Mucosa of rectum (tissue), 2 donors: ENCODE measurements at regions not wholly inside any gene's neighbourhood (a gene's known extent, or its start where the extent isn't known, plus 50 kb on each side); places are given as distances from the start of the nearest gene placed in this dataset.

Source experiments
- H3K27ac ChIP-seq, 2 donors: one replicate each; pipeline ENCODE4 v1.7.0; 2013; ENCODE audit warnings: inconsistent platforms in 2 of 2, low read depth in 2 of 2, low read length in 2 of 2
- H3K27me3 ChIP-seq, 2 donors: one replicate each; pipeline ENCODE4 v1.7.0; 2013; ENCODE audit warnings: low read length in 2 of 2; ENCODE audit not compliant: control insufficient read depth in 2 of 2, insufficient read depth in 2 of 2
- H3K36me3 ChIP-seq, 2 donors: one replicate each; pipeline ENCODE4 v1.7.0; 2013; ENCODE audit warnings: low read length in 2 of 2; ENCODE audit not compliant: control insufficient read depth in 2 of 2, insufficient read depth in 2 of 2
- H3K4me1 ChIP-seq, 2 donors: one replicate each; pipeline ENCODE4 v1.7.0; 2013; ENCODE audit warnings: low read length in 2 of 2, mild to moderate bottlenecking in 1 of 2; ENCODE audit not compliant: control insufficient read depth in 2 of 2, insufficient read depth in 2 of 2
- H3K4me3 ChIP-seq, 2 donors: one replicate each; pipeline ENCODE4 v1.7.0; 2013; ENCODE audit warnings: low read length in 2 of 2
- H3K9ac ChIP-seq, 2 donors: one replicate each; pipeline ENCODE4 v1.7.0; 2013; ENCODE audit warnings: low read length in 2 of 2, low read depth in 1 of 2, mild to moderate bottlenecking in 1 of 2
- H3K9me3 ChIP-seq, 2 donors: one replicate each; pipeline ENCODE4 v1.7.0; 2013; ENCODE audit warnings: low read length in 2 of 2; ENCODE audit not compliant: control insufficient read depth in 2 of 2
- donor health status: healthy.
- donor health status: Normal muscosa, but diverticular disease.

DNA sequence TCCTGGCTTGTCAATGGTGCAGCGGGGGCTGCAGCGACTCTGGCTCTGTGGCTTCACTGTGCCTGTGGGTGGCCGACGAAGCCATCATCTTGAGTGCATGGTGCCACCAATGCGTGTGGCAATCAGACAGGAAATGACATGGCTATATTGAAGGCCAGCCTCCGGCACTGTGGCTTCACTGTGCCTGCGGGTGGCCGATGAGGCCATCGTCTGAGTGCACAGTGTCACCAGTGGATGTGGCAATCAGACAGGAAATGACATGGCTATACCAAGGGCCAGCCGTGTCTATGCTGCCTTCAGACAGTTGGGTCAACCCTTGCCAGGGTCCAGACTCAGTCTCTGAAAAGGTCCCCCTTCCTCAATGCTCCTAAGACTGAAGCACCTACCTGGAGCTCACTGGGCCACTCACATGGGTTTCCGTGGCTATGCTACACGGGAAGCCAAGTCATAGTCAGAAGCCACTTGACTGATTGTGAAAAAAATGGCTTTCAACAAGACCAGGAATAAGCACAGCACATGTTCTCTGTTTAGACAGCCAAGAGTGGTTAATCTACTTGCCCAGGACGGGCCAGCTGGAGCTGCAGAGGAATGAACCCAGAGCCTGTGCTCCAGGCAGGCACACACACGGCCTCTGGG, 67.5 kb upstream of the S1PR3 start:
- Histone ChIP-seq H3K9ac (no peak overlapping the region), H3K4me1 (no peaks in the 10 kb centered on the region), H3K27me3 (no peaks in the 10 kb centered on the region), H3K27ac (no peak overlapping the region), H3K36me3 (no peaks in the 10 kb centered on the region), H3K4me3 (no peak overlapping the region), H3K9me3 (peaks cover 0 to 2% of the 10 kb centered on the region in 2 donors)

DNA sequence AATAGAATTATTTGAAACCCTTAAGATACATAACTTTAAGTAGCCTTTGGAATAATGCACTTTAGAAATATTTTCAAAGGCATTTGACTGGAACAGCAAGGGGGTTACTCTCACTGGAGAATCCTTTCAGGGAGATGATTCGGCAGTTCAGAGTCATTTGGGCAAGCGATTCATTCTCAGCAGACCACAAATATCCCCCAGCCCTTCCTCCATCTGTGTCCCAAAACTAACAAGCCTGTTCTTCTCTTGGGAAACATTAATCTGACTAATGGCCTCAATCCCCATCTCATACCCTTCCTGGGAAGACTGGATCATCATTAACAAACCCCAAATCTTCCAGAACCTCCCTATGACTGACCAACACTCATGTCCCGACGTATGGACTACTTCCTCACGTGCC, 65.8 kb upstream of the S1PR3 start:
- H3K36me3 ChIP-seq, result no peaks in the 10 kb centered on the region
- no peaks in the 10 kb centered on the region for H3K27me3 ChIP-seq
- no peak overlapping the region for H3K27ac ChIP-seq
- no peaks in the 10 kb centered on the region for H3K9me3 ChIP-seq
- no peak overlapping the region for H3K4me3 ChIP-seq
- H3K9ac ChIP-seq, result no peak overlapping the region
- H3K4me1 ChIP-seq, result no peaks in the 10 kb centered on the region

DNA sequence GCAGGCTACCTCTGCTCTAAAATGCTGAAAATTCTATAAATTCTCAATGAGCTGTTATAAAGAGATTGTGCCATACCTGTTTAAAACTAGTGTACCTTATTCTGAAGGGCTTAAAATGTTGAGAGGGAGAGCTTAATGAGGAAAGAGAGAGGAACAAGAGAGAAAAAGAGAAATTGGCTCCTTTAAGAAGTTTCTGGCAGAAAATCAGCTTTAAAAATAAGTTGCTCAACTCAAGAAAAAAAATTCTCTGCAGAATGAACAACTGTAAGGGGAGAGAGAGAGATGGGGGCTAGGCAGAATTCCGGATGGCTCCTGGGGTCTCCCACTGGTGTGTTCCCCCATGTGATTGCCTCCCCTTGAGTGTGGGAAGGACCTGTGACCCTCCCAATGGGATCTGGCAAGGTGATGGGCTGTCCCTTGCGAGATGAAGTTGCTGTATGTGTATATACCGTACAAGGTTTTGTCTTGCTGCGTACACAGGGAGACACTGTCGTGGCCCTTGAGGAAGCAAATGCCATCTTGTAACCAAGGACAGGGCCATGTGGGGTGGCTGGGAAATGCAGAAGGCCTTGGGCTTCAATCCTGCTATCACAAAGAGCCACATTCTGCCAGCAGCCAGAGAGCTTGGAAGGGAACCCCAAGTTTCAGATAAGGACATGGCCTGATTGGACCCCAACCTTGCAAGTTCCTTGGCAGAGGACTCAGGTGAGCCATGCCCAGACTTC, 64.3 kb upstream of the S1PR3 start:
- H3K9ac ChIP-seq, result no peak overlapping the region
- no peaks in the 10 kb centered on the region for H3K9me3 ChIP-seq
- H3K36me3 ChIP-seq, result no peaks in the 10 kb centered on the region
- no peak overlapping the region for H3K27ac ChIP-seq
- no peaks in the 10 kb centered on the region for H3K4me1 ChIP-seq
- H3K27me3 ChIP-seq, result no peaks in the 10 kb centered on the region
- H3K4me3 ChIP-seq, result no peak overlapping the region

DNA sequence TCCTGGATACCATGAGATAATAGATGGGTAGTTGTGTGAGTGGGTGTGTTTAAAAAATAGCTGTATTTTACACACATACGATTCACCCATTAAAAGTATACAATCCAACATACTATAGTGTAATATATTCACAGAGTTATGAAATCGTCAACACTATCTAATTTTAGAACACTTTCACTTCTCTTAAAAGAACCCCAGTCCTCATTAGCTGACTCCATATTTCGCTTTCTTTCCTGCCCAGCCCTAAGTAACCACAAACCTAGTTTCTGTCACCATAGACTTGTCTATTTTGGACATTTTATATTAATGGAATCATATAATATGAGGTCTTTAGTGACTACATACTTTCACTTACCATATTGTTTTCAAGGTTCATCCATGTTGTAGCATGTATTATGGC, 63.8 kb upstream of the S1PR3 start:
- Histone ChIP-seq H3K9ac (no peak overlapping the region), H3K27me3 (no peaks in the 10 kb centered on the region), H3K4me1 (no peaks in the 10 kb centered on the region), H3K36me3 (no peaks in the 10 kb centered on the region), H3K9me3 (no peaks in the 10 kb centered on the region), H3K4me3 (no peak overlapping the region), H3K27ac (no peak overlapping the region)

DNA sequence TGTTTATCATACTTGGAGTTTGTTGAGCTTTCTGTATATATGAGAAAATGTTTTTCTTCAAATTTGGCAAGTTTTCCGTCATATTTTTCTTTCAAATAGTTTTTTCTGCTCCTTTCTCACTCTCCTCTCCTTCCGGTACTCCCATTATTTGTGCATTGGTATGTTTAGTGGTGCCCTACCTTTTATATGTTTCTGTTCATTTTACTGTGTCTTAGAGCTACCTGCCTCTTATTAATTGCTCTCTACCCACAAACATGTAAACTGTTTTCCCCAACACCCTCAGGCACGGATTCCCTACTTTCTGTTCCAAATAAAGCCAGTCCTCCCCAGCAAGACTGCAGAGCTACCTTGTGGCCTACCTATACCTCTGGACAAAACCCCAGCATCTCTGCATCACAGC, 60.6 kb upstream of the S1PR3 start:
- H3K36me3 ChIP-seq, result no peaks in the 10 kb centered on the region
- no peaks in the 10 kb centered on the region for H3K9me3 ChIP-seq
- H3K4me1 ChIP-seq, result no peaks in the 10 kb centered on the region
- no peak overlapping the region for H3K27ac ChIP-seq
- no peak overlapping the region for H3K4me3 ChIP-seq
- H3K27me3 ChIP-seq, result no peaks in the 10 kb centered on the region
- H3K9ac ChIP-seq, result no peak overlapping the region

DNA sequence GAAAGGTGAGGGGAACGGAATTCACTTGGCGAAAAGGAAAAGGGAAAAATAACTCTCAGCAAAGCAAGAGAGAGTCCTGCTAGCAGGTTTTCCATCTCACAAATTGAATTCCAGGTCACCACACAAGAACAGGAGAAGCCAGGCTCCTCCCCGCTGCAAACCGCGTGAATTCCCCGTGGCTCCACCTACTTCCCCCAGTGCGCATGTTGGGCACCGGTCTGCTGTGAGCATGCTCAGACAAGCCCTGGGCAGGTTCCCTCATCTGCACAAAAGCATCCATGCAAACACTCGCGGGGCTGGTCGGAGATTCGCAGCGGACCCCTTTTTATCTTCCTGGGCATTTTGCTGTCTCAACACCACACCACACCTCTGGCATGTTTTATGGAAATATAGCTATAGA, 58.5 kb upstream of the S1PR3 start:
- Histone ChIP-seq H3K27me3 (no peaks in the 10 kb centered on the region), H3K36me3 (no peaks in the 10 kb centered on the region), H3K9ac (no peak overlapping the region), H3K9me3 (no peaks in the 10 kb centered on the region), H3K4me1 (no peaks in the 10 kb centered on the region), H3K4me3 (no peak overlapping the region), H3K27ac (no peak overlapping the region)

DNA sequence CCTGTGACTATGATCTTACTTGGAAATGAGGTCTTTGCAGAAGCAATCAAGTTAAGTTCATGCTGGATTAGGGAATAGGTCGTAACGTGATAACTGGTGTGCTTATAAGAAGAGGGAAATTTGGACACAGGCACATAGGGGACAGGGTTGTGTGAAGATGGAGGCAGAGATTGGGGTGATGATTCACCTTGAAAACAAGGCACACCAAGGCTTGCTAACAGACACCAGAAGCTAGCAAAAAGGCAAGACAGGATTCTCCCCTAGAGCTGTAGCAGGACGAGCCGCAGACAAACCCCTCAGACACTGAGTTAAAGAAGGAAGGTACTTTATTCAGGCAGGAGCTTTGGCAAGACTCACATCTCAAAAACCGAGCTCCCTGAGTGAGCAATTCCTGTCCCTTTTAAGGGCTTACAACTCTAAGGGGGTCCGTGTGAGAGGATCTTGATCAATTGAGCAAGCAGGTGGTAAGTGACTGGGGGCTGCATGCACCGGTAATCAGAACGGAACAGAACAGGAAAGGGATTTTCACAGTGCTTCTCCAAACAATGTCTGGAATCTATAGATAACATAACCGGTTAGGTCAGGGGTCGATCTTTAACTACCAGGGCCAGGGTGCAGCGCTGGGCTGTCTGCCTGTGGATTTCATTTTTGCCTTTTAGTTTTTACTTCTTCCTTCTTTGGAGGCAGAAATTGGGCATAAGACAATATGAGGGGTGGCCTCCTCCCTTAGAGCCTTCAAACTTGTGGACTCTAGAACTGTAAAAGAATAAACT, 57.5 kb upstream of the S1PR3 start:
- Histone ChIP-seq H3K9me3 (no peaks in the 10 kb centered on the region), H3K4me1 (no peaks in the 10 kb centered on the region), H3K4me3 (no peak overlapping the region), H3K36me3 (no peaks in the 10 kb centered on the region), H3K9ac (no peak overlapping the region), H3K27ac (no peak overlapping the region), H3K27me3 (no peaks in the 10 kb centered on the region)

DNA sequence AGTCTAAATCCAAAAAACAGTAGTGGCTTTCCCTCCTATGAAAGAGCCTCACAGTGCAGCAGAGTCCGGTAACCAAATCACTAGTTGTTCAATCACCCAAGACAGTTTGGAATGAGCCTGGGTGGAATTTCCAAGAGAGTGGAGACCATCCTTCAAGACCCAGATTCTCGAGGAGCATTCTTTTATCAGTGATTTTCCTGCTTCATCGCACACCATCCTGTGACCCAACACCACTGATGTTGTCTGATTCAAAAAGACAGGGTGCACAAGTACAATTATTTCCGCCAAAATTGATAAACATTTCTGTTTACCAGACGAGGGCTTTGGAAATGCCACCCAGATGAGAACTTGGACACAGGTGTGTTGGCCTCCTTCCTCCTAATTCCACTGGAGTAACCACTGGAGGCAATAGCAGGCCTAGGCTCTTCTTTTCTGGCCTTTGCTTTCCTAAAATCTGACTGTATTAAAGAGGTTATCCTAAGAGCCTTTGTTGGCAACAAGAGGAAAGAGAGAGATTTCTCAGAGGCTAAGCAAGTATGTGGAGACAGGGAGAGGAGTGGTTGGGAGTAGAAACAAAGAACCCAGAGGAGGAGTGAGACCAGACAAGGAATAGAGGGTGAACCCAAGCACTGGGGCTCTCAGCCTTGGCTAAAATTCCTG, 56.3 kb upstream of the S1PR3 start:
- Histone ChIP-seq H3K4me1 (no peaks in the 10 kb centered on the region), H3K4me3 (no peak overlapping the region), H3K9ac (no peak overlapping the region), H3K36me3 (no peaks in the 10 kb centered on the region), H3K27me3 (no peaks in the 10 kb centered on the region), H3K27ac (no peak overlapping the region), H3K9me3 (no peaks in the 10 kb centered on the region)

DNA sequence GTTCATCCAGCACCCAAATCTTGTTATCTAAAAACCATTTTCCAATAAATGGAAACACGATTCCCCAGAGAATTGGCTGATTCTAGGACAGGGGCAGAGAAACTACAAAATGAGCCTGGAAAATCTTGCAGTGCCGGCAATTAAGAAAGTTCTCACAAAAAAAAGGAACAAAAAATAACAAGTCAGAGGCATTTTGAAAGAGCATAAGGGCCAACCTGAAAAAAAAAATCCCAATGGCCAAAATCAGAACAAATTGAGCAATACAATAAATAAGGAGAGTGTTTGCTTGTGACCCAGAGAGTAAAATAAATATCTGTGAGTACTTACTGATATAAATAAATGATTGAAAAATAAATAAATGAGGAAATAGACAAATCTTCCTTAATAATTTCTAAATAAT, 55.1 kb upstream of the S1PR3 start:
- no peak overlapping the region for H3K4me3 ChIP-seq
- no peak overlapping the region for H3K9ac ChIP-seq
- H3K36me3 ChIP-seq, result no peaks in the 10 kb centered on the region
- no peaks in the 10 kb centered on the region for H3K9me3 ChIP-seq
- no peaks in the 10 kb centered on the region for H3K4me1 ChIP-seq
- no peaks in the 10 kb centered on the region for H3K27me3 ChIP-seq
- no peak overlapping the region for H3K27ac ChIP-seq

DNA sequence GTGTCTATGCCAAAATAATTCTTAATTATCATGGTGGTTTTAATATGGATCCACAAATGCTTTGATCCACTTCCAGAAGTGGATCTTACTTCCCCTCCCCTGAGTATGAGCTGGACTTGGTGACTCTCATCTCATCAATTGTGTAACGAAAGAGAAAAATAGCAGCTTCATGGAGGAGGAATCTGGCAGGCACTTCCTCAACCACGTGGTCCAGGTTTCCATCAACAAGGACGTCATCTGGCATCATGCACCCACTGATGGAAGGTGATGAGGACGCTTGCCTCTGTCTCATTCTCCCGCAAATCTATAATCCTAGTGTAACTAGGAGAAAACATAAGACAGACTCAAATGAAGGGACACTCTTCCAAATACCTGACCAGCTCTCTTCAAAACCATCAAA, 54.6 kb upstream of the S1PR3 start:
- H3K4me3 ChIP-seq, result no peak overlapping the region
- no peaks in the 10 kb centered on the region for H3K27me3 ChIP-seq
- no peaks in the 10 kb centered on the region for H3K9me3 ChIP-seq
- H3K27ac ChIP-seq, result no peak overlapping the region
- H3K4me1 ChIP-seq, result no peaks in the 10 kb centered on the region
- H3K9ac ChIP-seq, result no peak overlapping the region
- H3K36me3 ChIP-seq, result no peaks in the 10 kb centered on the region
